Glutamatergic neuron (in vitro differentiated cells): ENCODE measurements at regions not wholly inside any gene's neighbourhood (a gene's known extent, or its start where the extent isn't known, plus 50 kb on each side); places are given as distances from the start of the nearest gene placed in this dataset.

ENCODE experiments used
- DNase-seq: peaks from one replicate; pipeline ENCODE4 v3.0.0; 2022
- H3K27ac Mint-ChIP-seq: one replicate; pipeline ENCODE4 v1.8.0; 2020; ENCODE audit warnings: mild to moderate bottlenecking, mixed read lengths, inconsistent platforms; ENCODE audit not compliant: unreplicated experiment
- H3K27me3 Mint-ChIP-seq: one replicate; pipeline ENCODE4 v1.8.0; 2020; ENCODE audit warnings: mild to moderate bottlenecking, moderate library complexity, mixed read lengths, inconsistent platforms; ENCODE audit not compliant: unreplicated experiment
- H3K36me3 Mint-ChIP-seq: one replicate; pipeline ENCODE4 v1.8.0; 2020; ENCODE audit warnings: mild to moderate bottlenecking, mixed read lengths, inconsistent platforms; ENCODE audit not compliant: unreplicated experiment
- H3K4me1 Mint-ChIP-seq: one replicate; pipeline ENCODE4 v1.8.0; 2020; ENCODE audit warnings: mild to moderate bottlenecking, low read depth, mixed read lengths, inconsistent platforms; ENCODE audit not compliant: unreplicated experiment
- H3K4me3 Mint-ChIP-seq: one replicate; pipeline ENCODE4 v1.8.0; 2020; ENCODE audit warnings: mild to moderate bottlenecking, mixed read lengths, inconsistent platforms; ENCODE audit not compliant: unreplicated experiment
- H3K9me3 Mint-ChIP-seq: one replicate; pipeline ENCODE4 v1.8.0; 2020; ENCODE audit warnings: mild to moderate bottlenecking, moderate library complexity, mixed read lengths, inconsistent platforms; ENCODE audit not compliant: unreplicated experiment
- CTCF ChIP-seq: fragments of 200-600 bp; sonication (generic); IDR thresholded peaks from one replicate; pipeline ENCODE4 v1.5.0; 2021; ENCODE audit not compliant: partially characterized antibody, unreplicated experiment

GRCh38 chr10:44320756-44321155, 64.1 kb downstream of the CXCL12 start:
- DNase-seq = no peak
- H3K4me1 Mint-ChIP-seq = no peaks in the 10 kb centered on the region
- no peak for TF ChIP-seq CTCF

GRCh38 chr10:44317856-44318255, 67.0 kb downstream of the CXCL12 start:
- Mint-ChIP-seq H3K36me3 (peaks cover 5% of the 10 kb centered on the region), H3K4me1 (no peaks in the 10 kb centered on the region), H3K27ac (no peak overlapping the region), H3K4me3 (no peak overlapping the region), H3K9me3 (peaks cover 2% of the 10 kb centered on the region), H3K27me3 (no peaks in the 10 kb centered on the region)
- no peak for DNase-seq
- no peak for TF ChIP-seq CTCF

More at GRCh38 chr10:44320756-44321155, 64.1 kb downstream of the CXCL12 start:
- no peak overlapping the region for H3K27ac Mint-ChIP-seq
- peaks cover 2% of the 10 kb centered on the region for H3K9me3 Mint-ChIP-seq
- no peak overlapping the region for H3K4me3 Mint-ChIP-seq
- peaks cover 3% of the 10 kb centered on the region for H3K27me3 Mint-ChIP-seq
- peaks cover 5% of the 10 kb centered on the region for H3K36me3 Mint-ChIP-seq

- H3K27ac Mint-ChIP-seq = no peak overlapping the region
- no peaks in the 10 kb centered on the region for H3K27me3 Mint-ChIP-seq
- peaks cover 5% of the 10 kb centered on the region for H3K36me3 Mint-ChIP-seq
- H3K4me1 Mint-ChIP-seq = no peaks in the 10 kb centered on the region
- no peak overlapping the region for H3K4me3 Mint-ChIP-seq
- H3K9me3 Mint-ChIP-seq = peaks cover 2% of the 10 kb centered on the region
- TF ChIP-seq CTCF = no peak
- DNase-seq = no peak
Measured at GRCh38 chr10:44316922-44317215, 68.0 kb downstream of the CXCL12 start.

- H3K27ac Mint-ChIP-seq = no peak overlapping the region
- peaks cover 5% of the 10 kb centered on the region for H3K36me3 Mint-ChIP-seq
- peaks cover 4% of the 10 kb centered on the region for H3K4me1 Mint-ChIP-seq
- no peak for TF ChIP-seq CTCF
- no peaks in the 10 kb centered on the region for H3K27me3 Mint-ChIP-seq
- H3K9me3 Mint-ChIP-seq = peaks cover 6% of the 10 kb centered on the region
- no peak overlapping the region for H3K4me3 Mint-ChIP-seq
- DNase-seq = no peak
Measured at GRCh38 chr10:44316187-44316921, 68.5 kb downstream of the CXCL12 start.

- Mint-ChIP-seq H3K4me1 (peaks cover 7% of the 10 kb centered on the region), H3K9me3 (peaks cover 6% of the 10 kb centered on the region), H3K4me3 (no peak overlapping the region), H3K27ac (no peak overlapping the region), H3K36me3 (peaks cover 5% of the 10 kb centered on the region), H3K27me3 (no peaks in the 10 kb centered on the region)
- TF ChIP-seq CTCF = no peak
- DNase-seq = no peak
Measured at GRCh38 chr10:44314802-44315460, 70.0 kb downstream of the CXCL12 start.
